GM18520 (cell line): ENCODE measurements at regions not wholly inside any gene's neighbourhood (a gene's known extent, or its start where the extent isn't known, plus 50 kb on each side); places are given as distances from the start of the nearest gene placed in this dataset.

ENCODE experiments used
- ATAC-seq: cut with Tn5 transposase; IDR thresholded peaks from one replicate; pipeline ENCODE4 v1.9.1; 2021; ENCODE audit not compliant: unreplicated experiment

GRCh38 chr3:159776779-159777178 lies 211.9 kb upstream of the IL12A start:
- ATAC-seq: no peak

GRCh38 chr3:159779883-159780282 lies 208.8 kb upstream of the IL12A start:
- no peak for ATAC-seq

- ATAC-seq: no peak
Measured at GRCh38 chr3:159781867-159782266, 206.8 kb upstream of the IL12A start.

- no peak for ATAC-seq
Measured at GRCh38 chr3:159782724-159783421, 205.8 kb upstream of the IL12A start.

- ATAC-seq: peak; percentile 66
Measured at GRCh38 chr3:159783780-159784742, 204.6 kb upstream of the IL12A start.

- ATAC-seq: no peak
Measured at GRCh38 chr3:159785273-159785708, 203.3 kb upstream of the IL12A start.

GRCh38 chr3:159786489-159787177 lies 202.0 kb upstream of the IL12A start:
- ATAC-seq: no peak

GRCh38 chr3:159787178-159787574 lies 201.5 kb upstream of the IL12A start:
- ATAC-seq: no peak

GRCh38 chr3:159787794-159788205 lies 200.8 kb upstream of the IL12A start:
- ATAC-seq: no peak

GRCh38 chr3:159788291-159788690 lies 200.3 kb upstream of the IL12A start:
- no peak for ATAC-seq

- ATAC-seq: no peak
Measured at GRCh38 chr3:159789017-159789416, 199.6 kb upstream of the IL12A start.

GRCh38 chr3:159789742-159790635 lies 198.6 kb upstream of the IL12A start:
- ATAC-seq: no peak

GRCh38 chr3:159791336-159791735 lies 197.3 kb upstream of the IL12A start:
- no peak for ATAC-seq

- ATAC-seq: no peak
Measured at GRCh38 chr3:159792070-159792469, 196.6 kb upstream of the IL12A start.

- ATAC-seq: no peak
Measured at GRCh38 chr3:159795042-159795441, 193.6 kb upstream of the IL12A start.

- ATAC-seq: no peak
Measured at GRCh38 chr3:159795681-159796175, 192.9 kb upstream of the IL12A start.

GRCh38 chr3:159796226-159796625 lies 192.4 kb upstream of the IL12A start:
- ATAC-seq: no peak

GRCh38 chr3:159796744-159797143 lies 191.9 kb upstream of the IL12A start:
- ATAC-seq: no peak

GRCh38 chr3:159797771-159798170 lies 190.9 kb upstream of the IL12A start:
- no peak for ATAC-seq

- no peak for ATAC-seq
Measured at GRCh38 chr3:159798951-159799350, 189.7 kb upstream of the IL12A start.
